ENCODE measurements at regions not wholly inside any gene's neighbourhood (a gene's known extent, or its start where the extent isn't known, plus 50 kb on each side); places are given as distances from the start of the nearest gene placed in this dataset.

- no peaks in the 10 kb centered on the region for H3K27me3 ChIP-seq
- TF ChIP-seq POLR2A (IDR thresholded peaks at IDR 0.05) = no peak
- TF ChIP-seq POLR2AphosphoS5 (IDR thresholded peaks at IDR 0.05) = no peak
- TF ChIP-seq CTCF (IDR thresholded peaks at IDR 0.05) = no peak
- WGBS, 2 donors = 65 to 81% methylated on average over 5 of the region's 5 CpGs
- no peaks in the 10 kb centered on the region for H3K36me3 ChIP-seq
- H3K4me1 ChIP-seq = no peaks in the 10 kb centered on the region
- H3K4me3 ChIP-seq = no peak overlapping the region
- no peak for DNase-seq
- no peak overlapping the region for H3K27ac ChIP-seq
- H3K9me3 ChIP-seq = no peaks in the 10 kb centered on the region
- intact Hi-C loops (cut with DNase I) = no loop called here
These were observed 317.7 kb upstream of the LRFN5 start for GRCh38 chr14:41289025-41289424.

- intact Hi-C loops (cut with DNase I) = no loop called here
- no peak for TF ChIP-seq POLR2A (IDR thresholded peaks at IDR 0.05)
- TF ChIP-seq CTCF (IDR thresholded peaks at IDR 0.05) = no peak
- no peak for TF ChIP-seq EP300 (IDR thresholded peaks at IDR 0.05)
- TF ChIP-seq POLR2AphosphoS5 (IDR thresholded peaks at IDR 0.05) = no peak
- no peak for DNase-seq
- H3K36me3 ChIP-seq = no peaks in the 10 kb centered on the region
- H3K9me3 ChIP-seq = no peaks in the 10 kb centered on the region
- H3K4me1 ChIP-seq = no peaks in the 10 kb centered on the region
- H3K27ac ChIP-seq = no peak overlapping the region
- H3K27me3 ChIP-seq = no peaks in the 10 kb centered on the region
- 16 to 23% methylated on average over 4 of the region's 4 CpGs for WGBS, 2 donors
- H3K4me3 ChIP-seq = no peak overlapping the region
These were observed 321.4 kb upstream of the LRFN5 start for GRCh38 chr14:41285186-41285748.

- intact Hi-C loops (cut with DNase I) = no loop called here
- no peaks in the 10 kb centered on the region for H3K36me3 ChIP-seq
- WGBS, 2 donors = 32 to 37% methylated on average over 1 of the region's 1 CpG
- H3K4me3 ChIP-seq = no peak overlapping the region
- no peaks in the 10 kb centered on the region for H3K4me1 ChIP-seq
- H3K27me3 ChIP-seq = no peaks in the 10 kb centered on the region
- H3K9me3 ChIP-seq = no peaks in the 10 kb centered on the region
- H3K27ac ChIP-seq = no peak overlapping the region
- TF ChIP-seq EP300 (IDR thresholded peaks at IDR 0.05) = no peak
- DNase-seq = no peak
These were observed 325.9 kb upstream of the LRFN5 start for GRCh38 chr14:41280745-41281144.

- TF ChIP-seq EP300 (IDR thresholded peaks at IDR 0.05) (no peak), CTCF (IDR thresholded peaks at IDR 0.05) (no peak), POLR2AphosphoS5 (IDR thresholded peaks at IDR 0.05) (no peak), POLR2A (IDR thresholded peaks at IDR 0.05) (no peak)
- WGBS, 2 donors = 64 to 77% methylated on average over 2 of the region's 2 CpGs
- no peaks in the 10 kb centered on the region for H3K36me3 ChIP-seq
- no peak for DNase-seq
- intact Hi-C loops (cut with DNase I) = no loop called here
- no peaks in the 10 kb centered on the region for H3K4me1 ChIP-seq
- no peaks in the 10 kb centered on the region for H3K27me3 ChIP-seq
- H3K4me3 ChIP-seq = no peak overlapping the region
- no peaks in the 10 kb centered on the region for H3K9me3 ChIP-seq
- no peak overlapping the region for H3K27ac ChIP-seq
These were observed 329.2 kb upstream of the LRFN5 start for GRCh38 chr14:41277450-41277849.

- Histone ChIP-seq H3K27ac (no peak overlapping the region), H3K4me1 (no peaks in the 10 kb centered on the region), H3K4me3 (no peak overlapping the region), H3K27me3 (no peaks in the 10 kb centered on the region), H3K9me3 (no peaks in the 10 kb centered on the region), H3K36me3 (no peaks in the 10 kb centered on the region)
- DNase-seq = no peak
- intact Hi-C loops (cut with DNase I) = no loop called here
- 64 to 88% methylated on average over 2 of the region's 2 CpGs for WGBS, 2 donors
- no peak for TF ChIP-seq POLR2AphosphoS5 (IDR thresholded peaks at IDR 0.05)
- TF ChIP-seq EP300 (IDR thresholded peaks at IDR 0.05) = no peak
- no peak for TF ChIP-seq CTCF (IDR thresholded peaks at IDR 0.05)
- no peak for TF ChIP-seq POLR2A (IDR thresholded peaks at IDR 0.05)
These were observed 349.2 kb upstream of the LRFN5 start for GRCh38 chr14:41257476-41257875.
